ENCODE measurements at regions not wholly inside any gene's neighbourhood (a gene's known extent, or its start where the extent isn't known, plus 50 kb on each side); places are given as distances from the start of the nearest gene placed in this dataset.
A peak's percentile ranks its signal among the peaks of the same experiment; 100 is the strongest.
"Not testable (repeated sequence)": the region's sequence is repeated elsewhere in the genome, so short reads cannot be mapped to it uniquely, and the experiment has no call there.

DNA sequence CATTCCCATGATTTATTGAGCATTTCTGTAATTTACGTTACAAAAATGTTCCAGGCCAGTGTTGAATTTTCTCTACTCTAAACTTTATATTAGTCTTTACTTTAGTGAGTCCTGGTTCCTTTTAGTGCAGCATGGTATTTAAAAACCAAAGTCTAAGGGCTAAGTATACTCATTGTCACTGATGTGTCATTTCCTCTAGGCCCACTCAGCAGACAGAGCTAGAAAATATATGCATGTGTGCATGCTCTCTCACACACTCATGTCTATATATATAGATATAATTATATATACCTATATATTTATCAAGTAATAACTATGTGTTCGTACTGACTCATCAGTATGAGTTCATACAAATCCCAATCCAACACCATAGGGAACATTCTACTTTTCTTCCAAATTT is 132.5 kb upstream of the SLC8A1 start:
- DNase-seq = no peak

DNA sequence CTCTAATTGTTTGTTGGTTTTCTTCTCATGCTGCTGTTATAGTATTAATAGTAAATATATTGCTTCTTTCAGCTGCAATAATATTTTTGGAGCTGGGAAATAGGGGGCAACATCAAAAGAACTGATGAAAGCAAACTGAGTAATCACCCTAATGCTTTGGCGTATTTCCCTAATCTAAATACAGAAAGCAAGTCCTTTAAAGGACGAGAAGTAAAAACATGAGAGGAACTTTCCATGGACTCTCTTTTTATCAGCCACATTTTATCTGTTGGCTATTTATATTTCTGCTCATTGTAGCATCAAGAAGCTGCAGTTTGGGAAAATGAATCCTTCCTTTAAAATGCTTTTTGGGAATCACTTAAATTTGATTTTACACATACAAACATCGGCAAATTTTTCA is 139.9 kb upstream of the SLC8A1 start:
- no peak for DNase-seq

DNA sequence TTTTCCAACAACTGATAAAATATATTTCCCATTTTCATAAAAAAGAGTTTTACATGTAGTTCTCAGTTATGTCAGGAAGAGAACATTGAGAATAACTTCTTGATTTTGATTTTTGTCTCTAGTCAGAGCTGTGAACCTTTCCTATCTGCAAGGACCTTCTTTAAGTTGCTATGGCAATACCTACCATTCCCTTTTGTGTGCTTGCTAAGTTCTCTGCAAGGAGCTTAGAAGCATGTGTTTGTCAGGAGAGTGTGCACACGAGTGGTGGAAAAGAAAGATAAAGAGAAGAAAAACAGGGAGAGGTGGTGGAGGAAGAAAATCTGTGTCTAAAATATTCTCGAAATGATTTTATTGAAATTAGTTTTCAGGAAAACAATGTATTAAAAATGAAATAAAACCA is 140.3 kb upstream of the SLC8A1 start:
- DNase-seq = no peak

DNA sequence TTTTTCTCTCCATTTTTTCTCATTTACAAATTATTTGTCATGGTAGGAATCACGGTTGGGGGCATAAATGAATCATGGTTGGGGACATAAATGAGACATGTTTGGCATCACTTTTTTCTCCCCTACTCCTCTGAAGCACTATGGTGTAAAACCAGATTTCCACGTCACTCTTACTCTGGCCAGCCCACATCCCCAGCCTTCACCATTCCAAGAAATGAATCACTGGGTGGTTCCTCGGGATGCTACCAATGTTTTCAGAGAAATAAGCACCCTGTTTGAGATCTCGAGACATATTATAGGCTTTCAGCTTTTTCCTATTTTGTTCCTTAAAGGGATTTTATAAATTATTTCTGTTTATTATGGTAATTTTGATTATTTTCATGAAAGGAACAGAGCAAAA is 155.0 kb upstream of the SLC8A1 start:
- no peak for DNase-seq

DNA sequence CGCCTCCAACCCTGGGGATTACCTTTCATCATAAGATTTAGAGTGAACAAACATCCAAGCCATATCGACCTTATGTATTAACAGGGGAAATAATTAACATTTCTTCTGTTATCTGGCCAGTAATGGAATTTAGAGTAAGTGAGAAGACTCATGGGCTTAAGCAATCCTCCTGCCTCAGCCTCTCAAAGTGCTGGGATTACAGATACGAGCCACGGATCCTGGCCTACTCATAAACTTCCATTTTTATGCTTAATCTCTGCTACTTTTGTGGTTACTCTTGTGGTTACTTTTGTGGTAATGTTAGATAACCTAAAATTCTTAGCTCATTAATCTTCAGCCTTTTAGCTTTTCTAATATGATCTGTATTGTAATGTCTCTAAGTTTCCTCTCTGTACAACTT is 159.3 kb upstream of the SLC8A1 start:
- no peak for DNase-seq

DNA sequence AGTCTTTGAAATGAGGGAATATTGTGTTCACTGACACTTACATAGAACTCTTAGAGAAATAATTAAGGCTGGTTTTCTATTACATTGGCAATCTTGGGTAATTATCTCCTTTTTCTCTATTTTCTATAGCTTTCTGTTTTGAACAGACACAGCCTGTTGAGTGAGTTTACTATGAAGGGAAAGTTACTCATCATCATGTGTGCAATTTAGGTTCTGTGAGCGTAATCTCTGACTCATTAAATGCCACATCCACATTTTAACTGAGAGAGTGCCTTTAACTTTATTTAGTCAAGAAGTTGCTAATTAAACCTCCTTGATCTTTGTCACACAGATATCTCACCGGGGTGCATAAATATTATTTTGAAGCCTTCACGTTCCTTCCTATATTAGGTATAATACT is 174.0 kb upstream of the SLC8A1 start:
- no peak for DNase-seq

DNA sequence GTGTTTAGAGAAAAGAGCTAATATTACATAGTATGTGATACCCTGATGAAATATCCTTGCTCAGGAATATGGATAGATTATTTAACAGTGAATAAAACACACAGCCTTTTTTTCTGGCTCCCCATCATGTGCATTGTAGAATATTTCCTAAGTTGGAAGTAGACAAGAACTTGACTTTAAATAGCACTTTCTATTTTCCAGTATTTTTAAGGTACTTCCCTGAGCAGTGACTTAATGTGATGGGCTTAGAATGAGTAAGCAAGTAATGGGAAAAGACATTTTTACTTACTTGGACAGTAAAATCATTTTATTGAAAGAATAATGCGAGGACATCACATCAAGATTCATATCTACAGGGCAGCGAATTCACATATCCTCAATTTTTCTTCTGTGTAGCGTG is 176.7 kb upstream of the SLC8A1 start:
- DNase-seq = no peak

DNA sequence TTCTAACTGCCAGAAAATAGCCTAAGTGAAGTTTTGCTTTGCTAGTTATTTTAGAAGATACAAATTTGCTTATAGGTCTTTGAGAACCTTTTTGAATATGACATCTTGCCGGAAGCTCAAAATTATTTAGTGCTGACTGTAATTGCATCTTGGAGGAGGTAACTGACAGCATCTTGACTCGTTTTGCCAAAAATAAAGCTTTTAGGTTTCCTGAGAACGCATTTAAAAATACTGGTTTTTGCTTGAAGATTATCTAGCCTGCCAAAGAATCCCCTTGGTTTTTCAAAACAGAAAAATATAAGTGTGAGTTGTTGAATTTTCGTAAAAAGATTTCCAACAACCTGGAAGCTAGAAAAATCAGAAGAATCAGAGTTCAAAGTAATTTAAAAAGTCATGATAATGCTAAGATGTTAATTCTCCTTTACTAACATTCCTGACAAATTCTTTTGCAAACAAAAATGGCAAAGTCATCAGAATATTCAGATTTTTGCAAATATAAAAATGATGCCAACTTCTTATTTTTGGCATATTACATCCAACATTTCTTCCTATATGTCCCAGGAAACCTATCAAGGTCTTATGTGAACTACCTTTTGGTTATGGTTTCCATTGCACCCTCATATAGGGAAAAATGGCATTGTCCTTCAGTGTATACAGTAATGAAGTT is 178.0 kb upstream of the SLC8A1 start:
- DNase-seq = no peak

DNA sequence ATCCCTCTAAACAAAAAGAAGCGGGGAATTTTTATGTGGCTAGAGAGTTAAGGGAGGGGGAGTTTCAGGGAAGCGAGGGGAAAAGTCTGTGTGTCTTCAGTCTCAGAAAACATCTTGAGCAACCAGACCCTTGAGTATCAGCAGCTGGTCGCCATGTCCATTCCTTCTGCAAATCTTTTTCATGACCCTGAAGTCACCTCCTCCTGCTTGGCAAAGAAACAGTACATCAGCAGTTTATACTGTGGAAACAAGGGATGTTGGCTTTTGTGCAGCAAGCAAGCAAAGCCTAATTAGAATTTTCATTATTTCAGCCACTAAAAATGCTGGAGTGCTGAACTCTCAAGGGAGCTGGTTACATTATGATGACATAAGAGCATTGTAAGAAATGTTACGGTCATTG is 187.4 kb upstream of the SLC8A1 start:
- no peak for DNase-seq

DNA sequence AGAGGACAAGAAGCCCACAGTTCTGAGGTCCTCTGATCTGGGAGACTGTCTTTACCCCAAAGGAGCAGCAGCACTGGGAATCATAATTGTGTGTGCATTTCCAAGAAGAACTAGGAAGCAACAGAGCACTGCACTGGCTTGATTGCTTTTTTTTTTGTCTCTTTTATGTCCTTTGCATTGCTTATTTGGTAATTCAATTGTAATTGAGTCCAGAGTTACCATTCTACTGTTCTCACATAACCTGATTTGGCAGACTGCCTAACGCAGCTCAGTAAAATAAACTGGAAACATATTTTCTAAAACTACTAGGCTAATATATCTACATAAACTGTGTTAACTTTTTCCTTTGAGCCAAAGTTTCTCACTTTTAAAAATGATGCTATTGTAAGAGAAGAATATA is 190.3 kb upstream of the SLC8A1 start:
- no peak for DNase-seq

DNA sequence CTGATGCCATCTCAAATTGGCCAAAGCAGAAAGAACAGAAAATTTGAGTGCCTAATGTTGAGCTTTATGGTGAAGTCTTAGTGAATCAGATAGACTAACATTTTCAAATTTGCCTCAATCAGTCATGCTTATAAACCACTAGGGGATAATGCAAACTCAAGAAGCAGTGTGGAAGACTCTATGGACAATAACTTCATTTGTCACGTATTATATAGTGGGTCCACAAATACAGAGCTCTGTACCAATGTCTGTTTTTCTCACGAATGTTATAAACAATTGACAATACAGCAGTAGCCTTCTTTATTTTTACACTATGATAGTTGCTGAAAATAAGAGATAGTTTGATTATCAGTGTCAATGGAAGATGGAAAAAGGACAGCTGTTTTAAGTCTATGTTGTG is 190.8 kb upstream of the SLC8A1 start:
- no peak for DNase-seq

DNA sequence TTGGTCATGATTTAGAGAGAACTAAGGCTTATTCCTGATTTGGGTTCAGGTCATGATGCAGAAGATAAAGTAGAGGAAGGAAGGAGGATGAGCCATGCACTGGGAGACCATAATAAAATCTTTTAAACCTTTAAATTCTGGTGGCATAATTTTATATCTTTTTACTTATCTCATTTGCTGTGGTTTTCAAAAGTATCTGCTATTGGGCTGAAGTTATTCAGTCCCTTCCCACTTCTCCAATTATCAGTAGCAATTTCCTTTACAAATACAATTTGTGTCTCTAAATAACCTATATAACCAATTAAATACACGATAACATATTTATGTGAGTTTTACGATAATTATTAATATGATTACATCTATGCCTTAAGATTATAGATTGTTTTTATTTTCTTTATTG is 194.8 kb upstream of the SLC8A1 start:
- DNase-seq = no peak

DNA sequence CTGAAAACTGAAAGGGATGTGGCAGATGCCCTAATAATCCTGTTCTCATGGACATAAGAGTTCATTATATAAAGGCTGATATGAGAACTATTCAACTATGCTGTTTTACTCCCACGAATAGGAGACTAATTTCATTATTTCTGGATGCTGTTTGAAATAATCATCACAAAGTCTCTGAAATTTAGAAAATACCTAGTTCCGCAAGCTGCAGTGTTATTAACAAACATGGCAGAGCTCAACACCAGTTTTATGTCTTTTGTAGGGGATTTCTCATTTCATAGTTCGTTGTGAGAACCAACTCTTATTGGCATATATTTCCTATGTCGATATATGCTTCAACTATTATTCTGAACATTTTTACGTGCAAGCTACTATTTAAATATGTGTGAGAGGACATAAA is 200.3 kb upstream of the SLC8A1 start:
- no peak for DNase-seq

DNA sequence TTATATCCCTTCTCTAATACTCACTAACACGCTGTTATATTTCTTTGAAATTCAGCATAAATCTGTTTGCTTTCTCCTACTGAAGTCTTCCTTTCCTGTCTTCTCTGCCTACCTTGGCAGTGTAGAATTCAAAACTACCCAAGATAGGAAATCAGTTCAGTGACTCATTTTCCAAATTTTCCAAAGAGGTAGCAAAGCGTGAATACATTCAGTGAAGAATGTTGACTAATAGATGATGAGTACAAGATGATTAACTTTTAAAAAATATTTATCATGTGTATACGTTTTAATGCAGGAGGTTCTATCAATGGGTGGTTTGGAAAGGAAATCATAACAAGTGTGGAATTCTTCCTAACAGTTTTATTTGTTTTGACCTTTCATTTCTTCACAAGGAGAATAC is 201.9 kb upstream of the SLC8A1 start:
- no peak for DNase-seq

DNA sequence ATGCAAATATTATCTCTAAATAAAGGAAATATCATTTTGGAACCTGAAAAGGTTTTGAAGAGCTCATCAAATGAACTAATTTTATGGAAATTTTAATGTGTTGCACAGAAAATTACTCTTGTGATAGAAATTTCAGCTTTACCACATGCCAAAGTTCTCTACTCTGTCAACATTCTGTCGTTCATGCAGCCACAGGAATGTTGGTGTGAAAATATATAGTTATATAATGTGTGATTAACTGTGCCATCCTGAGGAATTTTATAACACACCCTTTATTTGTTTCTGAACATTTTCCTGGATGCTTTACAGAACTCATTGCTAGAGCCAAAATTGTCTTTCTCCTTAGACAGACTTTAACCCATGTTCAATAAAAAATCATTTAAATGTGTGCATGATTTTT is 202.5 kb upstream of the SLC8A1 start:
- no peak for DNase-seq

DNA sequence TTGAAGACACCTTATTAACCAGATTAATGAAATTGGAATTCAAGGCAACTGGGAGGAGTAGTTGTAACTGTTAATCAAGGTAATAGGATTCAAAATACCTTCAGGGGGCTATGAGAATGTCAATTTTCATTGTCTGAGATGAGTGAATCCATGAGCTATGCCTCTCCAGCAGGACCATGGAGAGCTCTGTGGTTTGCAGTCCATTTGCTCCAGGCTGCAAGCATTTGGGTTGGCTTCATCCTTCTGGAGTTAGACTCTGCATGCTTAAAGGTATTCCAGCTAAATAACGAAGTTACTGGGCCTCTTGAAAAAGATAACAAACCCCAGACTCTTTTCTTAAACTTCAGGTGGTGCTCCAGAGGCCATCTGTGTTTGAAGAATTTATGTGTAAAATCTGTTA is 207.1 kb upstream of the SLC8A1 start:
- no peak for DNase-seq

DNA sequence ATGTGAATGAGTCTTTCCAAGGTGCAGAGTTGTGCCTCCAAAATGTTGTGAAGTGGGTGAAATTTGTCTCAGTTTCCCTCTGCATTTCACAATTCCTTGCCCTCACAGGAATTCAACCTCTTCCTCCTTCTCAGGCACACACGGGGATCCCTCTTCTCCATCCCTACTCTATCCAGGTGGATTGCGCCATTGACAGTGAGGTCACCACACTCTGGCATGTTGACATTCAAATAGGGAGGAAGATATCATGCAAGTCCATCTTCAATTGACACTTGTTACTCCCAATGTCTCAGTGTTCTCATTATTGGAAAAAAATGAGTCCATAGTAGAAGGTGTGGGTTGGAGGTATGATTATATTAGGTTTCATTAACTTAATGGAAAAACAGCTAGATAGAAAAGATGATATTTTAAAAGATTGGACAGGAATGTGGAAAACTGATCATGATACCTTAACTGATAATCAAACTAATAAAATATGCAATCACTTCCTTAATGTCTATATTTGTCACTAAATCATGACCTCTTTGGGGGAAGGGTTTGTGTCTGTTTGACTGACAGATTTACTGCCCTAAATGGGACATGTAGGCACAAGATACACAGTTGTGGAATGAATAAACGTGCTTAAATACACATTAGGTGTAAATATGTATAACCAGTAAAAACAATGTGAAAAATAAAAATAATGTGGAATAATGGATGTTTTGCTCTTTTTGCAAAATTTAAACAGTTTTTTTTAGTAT is 213.8 kb upstream of the SLC8A1 start:
- no peak for DNase-seq

DNA sequence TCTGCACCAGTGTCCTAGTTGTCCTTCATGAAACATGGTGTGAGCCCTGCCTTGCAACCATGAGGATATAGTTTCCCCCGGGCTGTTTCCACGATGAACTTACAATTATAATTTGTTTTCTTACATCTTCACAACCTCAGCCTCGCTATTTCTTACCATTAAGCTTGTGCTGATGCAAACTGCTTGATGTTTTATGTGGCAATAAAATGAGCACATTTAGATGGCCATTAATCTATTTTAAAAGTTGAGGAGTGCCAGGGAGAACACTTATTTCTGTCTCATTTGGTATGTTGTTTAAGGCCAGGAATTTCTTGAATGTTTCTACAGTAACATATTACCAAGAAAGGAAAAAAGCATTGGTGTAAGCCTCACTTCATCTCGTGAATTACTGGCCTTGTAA is 214.5 kb upstream of the SLC8A1 start:
- no peak for DNase-seq

DNA sequence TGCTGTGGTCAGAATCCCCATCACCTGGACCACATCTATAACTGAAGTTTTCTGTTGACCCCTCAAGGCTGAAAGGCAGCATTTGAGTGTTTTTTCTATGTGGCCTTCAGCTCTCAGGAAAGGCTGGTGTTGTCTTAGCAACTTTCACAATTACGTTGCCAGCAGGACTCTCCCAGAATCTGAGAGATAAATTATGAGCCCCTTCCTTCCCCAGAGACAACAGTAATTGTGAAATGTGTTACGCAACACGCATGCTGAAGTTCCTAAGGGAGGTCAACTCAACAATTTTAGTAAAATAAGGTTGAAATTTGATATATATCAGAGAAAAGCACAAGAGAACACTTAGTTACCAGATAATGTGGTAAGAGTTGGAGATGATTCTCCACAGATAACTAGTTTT is 216.5 kb upstream of the SLC8A1 start:
- DNase-seq = no peak

DNA sequence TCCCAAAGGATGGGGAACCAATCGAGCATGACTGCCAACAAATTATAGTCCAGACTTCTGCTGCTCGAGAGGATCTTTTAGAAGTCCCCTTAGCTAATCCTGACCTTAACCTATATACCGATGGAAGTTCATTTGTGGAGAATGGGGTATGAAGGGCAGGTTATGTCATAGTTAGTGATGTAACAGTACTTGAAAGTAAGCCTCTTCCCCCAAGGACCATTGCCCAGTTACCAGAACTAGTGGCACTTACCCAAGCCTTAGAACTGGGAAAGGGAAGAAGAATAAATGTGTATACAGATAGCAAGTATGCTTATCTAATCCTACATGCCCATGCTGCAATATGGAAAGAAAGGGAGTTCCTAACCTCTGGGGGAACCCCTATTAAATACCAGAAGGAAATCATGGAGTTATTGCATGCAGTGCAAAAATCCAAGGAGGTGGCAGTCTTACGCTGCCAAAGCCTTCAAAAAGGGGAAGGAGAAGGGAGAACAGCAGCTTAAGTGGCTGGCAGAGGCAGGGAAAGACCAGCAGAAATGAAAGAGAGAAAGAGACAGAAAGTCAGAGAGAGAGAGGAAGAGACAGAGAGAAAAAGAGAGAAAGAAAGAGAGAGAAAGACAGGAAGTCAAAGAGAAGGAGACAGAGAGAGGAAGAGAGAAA is 224.4 kb upstream of the SLC8A1 start:
- not testable (repeated sequence) for DNase-seq

DNA sequence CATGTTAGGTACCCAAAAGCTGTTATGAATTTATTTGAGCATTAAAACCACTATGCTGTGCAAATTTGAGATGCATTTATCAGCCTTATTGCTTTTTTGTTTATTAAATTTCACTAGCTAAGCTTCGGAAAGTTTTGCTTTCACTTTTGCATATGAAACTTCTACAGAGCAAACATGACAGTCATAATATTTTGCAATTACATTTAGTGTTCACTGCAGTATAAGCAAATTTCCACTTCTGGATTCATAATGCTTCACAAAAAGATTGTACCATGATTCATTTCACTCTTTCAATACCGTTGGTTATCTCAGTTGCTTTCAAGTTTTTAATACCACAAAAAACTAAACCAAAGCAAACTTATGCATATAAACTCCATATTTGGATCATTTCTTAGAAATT is 228.7 kb upstream of the SLC8A1 start:
- peak; percentile 16 for DNase-seq

DNA sequence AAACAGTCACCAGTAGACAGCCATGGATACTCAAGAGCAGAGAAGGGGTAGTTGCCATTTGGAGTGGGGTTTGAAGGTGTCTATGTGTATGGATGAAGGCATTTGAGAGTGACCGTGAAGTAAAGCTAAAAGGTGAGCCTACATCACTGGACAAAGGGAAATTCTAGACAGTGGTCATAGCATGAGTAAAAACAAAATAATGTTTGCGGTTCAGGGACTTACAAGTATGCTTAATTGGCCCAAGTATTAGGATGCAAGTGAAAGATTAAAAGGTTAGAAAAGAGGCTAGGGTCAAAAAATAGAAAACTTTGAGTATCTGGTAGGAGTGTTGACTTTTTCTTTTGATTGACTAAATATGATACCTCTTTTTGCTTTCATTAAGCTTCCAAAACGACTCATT is 238.1 kb upstream of the SLC8A1 start:
- no peak for DNase-seq

DNA sequence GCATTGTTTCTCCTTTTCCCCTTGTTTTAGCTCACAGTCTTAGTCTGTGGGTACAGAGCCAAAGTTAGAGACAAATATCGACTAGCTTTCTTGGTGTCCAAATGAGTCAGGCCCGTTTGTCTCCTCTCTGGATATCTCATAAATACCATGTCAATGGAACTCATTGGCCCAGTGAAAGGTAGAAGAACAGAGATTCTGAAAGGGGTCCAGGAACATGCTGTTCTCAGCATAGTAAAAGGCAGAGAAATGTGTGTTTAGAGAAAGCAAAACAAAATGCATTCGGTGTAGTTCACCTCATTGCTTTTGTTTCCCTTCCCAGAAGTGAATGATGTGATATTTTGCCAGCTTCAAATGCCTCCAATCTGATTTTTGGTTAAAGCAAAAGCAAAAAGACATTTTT is 238.6 kb upstream of the SLC8A1 start:
- DNase-seq = no peak

DNA sequence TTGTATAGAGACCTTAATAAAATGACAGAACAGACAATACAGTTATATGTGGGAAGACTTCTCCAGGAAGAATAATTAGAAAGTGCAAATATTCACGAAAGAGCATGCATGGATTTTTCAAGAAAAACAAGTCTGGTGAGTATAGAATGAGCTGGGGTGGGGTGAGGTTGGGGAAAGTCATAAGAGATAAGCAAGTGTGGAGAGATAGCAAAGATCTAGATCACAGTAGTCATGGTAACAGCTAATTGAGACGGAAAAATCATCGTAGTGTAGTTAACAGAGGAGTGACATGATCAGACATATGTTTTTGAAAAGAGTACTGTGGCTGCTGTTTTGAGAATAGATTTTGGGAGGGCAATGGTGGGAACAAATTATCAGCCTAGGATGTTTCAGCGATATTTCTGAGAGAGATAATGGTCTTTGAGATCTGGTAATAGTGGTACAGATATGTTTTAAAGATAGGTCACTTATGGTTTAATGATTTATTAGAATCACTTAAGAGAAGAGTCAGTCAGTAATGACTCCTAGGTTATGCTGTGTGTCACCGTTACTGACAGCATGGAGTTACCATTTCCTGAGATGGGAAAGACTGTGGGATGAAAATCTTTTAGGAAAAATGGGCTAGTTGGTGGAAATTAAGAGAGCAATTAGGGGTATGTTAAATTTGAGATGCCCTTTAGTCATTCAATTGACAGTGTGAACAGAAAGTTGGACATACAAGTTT is 248.5 kb upstream of the SLC8A1 start:
- DNase-seq = no peak

Measured in activated CD4-positive, alpha-beta T cell treated with anti-CD3 and anti-CD28 coated beads, Interleukin-2, Interleukin-6, amounts not matched to agents 100 ng/mL and 50 ng/mL, durations not matched to agents 16 hours and 8 hours (primary cell).